ENCODE measurements at regions not wholly inside any gene's neighbourhood (a gene's known extent, or its start where the extent isn't known, plus 50 kb on each side); places are given as distances from the start of the nearest gene placed in this dataset.

GRCh38 chr3:152053866-152054265 lies 180.4 kb downstream of the SUCNR1 start:
- no peak for DNase-seq (ENCODE audit: low spot score)

- DNase-seq (ENCODE audit: low spot score) = no peak
Measured at GRCh38 chr3:152054315-152054714, 180.9 kb downstream of the SUCNR1 start.

- no peak for DNase-seq (ENCODE audit: low spot score)
Measured at GRCh38 chr3:152056073-152056472, 182.6 kb downstream of the SUCNR1 start.

- DNase-seq (ENCODE audit: low spot score) = peak; percentile 11
Measured at GRCh38 chr3:152056481-152056880, 183.0 kb downstream of the SUCNR1 start.

- DNase-seq (ENCODE audit: low spot score) = no peak
Measured at GRCh38 chr3:152056987-152057386, 183.5 kb downstream of the SUCNR1 start.

GRCh38 chr3:152058856-152059255 lies 185.4 kb downstream of the SUCNR1 start:
- no peak for DNase-seq (ENCODE audit: low spot score)

GRCh38 chr3:152060701-152061100 lies 187.3 kb downstream of the SUCNR1 start:
- DNase-seq (ENCODE audit: low spot score) = no peak

GRCh38 chr3:152061296-152061695 lies 187.9 kb downstream of the SUCNR1 start:
- no peak for DNase-seq (ENCODE audit: low spot score)

- no peak for DNase-seq (ENCODE audit: low spot score)
Measured at GRCh38 chr3:152069871-152070270, 196.4 kb downstream of the SUCNR1 start.

- no peak for DNase-seq (ENCODE audit: low spot score)
Measured at GRCh38 chr3:152071315-152071714, 197.4 kb upstream of the MBNL1 start.

GRCh38 chr3:152071924-152072323 lies 196.8 kb upstream of the MBNL1 start:
- DNase-seq (ENCODE audit: low spot score) = peak; percentile 25

GRCh38 chr3:152073267-152073666 lies 195.5 kb upstream of the MBNL1 start:
- DNase-seq (ENCODE audit: low spot score) = peak; percentile 47

- no peak for DNase-seq (ENCODE audit: low spot score)
Measured at GRCh38 chr3:152076148-152076547, 192.6 kb upstream of the MBNL1 start.

- DNase-seq (ENCODE audit: low spot score) = no peak
Measured at GRCh38 chr3:152079980-152080379, 188.7 kb upstream of the MBNL1 start.

- DNase-seq (ENCODE audit: low spot score) = no peak
Measured at GRCh38 chr3:152083135-152083534, 185.6 kb upstream of the MBNL1 start.

GRCh38 chr3:152084441-152085158 lies 184.1 kb upstream of the MBNL1 start:
- DNase-seq (ENCODE audit: low spot score) = no peak

- no peak for DNase-seq (ENCODE audit: low spot score)
Measured at GRCh38 chr3:152087153-152087552, 181.6 kb upstream of the MBNL1 start.

GRCh38 chr3:152089528-152089927 lies 179.2 kb upstream of the MBNL1 start:
- DNase-seq (ENCODE audit: low spot score) = no peak

- DNase-seq (ENCODE audit: low spot score) = no peak
Measured at GRCh38 chr3:152091725-152092124, 177.0 kb upstream of the MBNL1 start.

- DNase-seq (ENCODE audit: low spot score) = no peak
Measured at GRCh38 chr3:152093901-152094300, 174.8 kb upstream of the MBNL1 start.

- no peak for DNase-seq (ENCODE audit: low spot score)
Measured at GRCh38 chr3:152094406-152094805, 174.3 kb upstream of the MBNL1 start.

- DNase-seq (ENCODE audit: low spot score) = no peak
Measured at GRCh38 chr3:152095472-152095871, 173.3 kb upstream of the MBNL1 start.

GRCh38 chr3:152096280-152096906 lies 172.3 kb upstream of the MBNL1 start:
- no peak for DNase-seq (ENCODE audit: low spot score)

GRCh38 chr3:152097120-152097519 lies 171.6 kb upstream of the MBNL1 start:
- DNase-seq (ENCODE audit: low spot score) = no peak

Measured in umbilical cord (tissue), 1 donor.